GM23338 (cell line): ENCODE measurements at regions not wholly inside any gene's neighbourhood (a gene's known extent, or its start where the extent isn't known, plus 50 kb on each side); places are given as distances from the start of the nearest gene placed in this dataset.

ENCODE experiments used
- ATAC-seq: fragments of 200-7000 bp; cut with Tn5 transposase; 3 replicates; pipeline ENCODE4 v1.9.1; 2020
- DNase-seq: peaks from one replicate; pipeline ENCODE4 v3.0.0-alpha.2; 2015; ENCODE audit warnings: low spot score
- H2AFZ ChIP-seq: fragments of 200-600 bp; sonication (generic); 2 replicates; pipeline ENCODE4 v1.8.0; 2016; ENCODE audit warnings: antibody characterized with exemption, mild to moderate bottlenecking, moderate library complexity
- H3F3A ChIP-seq: fragments of 200-600 bp; sonication (generic); replicated peaks from 2 replicates; pipeline ENCODE4 v1.8.0; 2017; ENCODE audit warnings: antibody characterized with exemption, mixed run types, low read depth
- H3K27ac ChIP-seq: fragments of 200-600 bp; sonication (generic); 2 replicates; pipeline ENCODE4 v1.6.1; 2016; ENCODE audit warnings: low read depth
- H3K27me3 ChIP-seq: fragments of 200-600 bp; sonication (generic); 2 replicates; pipeline ENCODE4 v1.8.0; 2016; ENCODE audit warnings: mild to moderate bottlenecking, mixed run types, moderate library complexity; ENCODE audit not compliant: insufficient read depth
- H3K36me3 ChIP-seq: fragments of 200-600 bp; sonication (generic); 2 replicates; pipeline ENCODE4 v1.8.0; 2016; ENCODE audit warnings: mild to moderate bottlenecking; ENCODE audit not compliant: insufficient read depth
- H3K4me1 ChIP-seq: fragments of 200-600 bp; sonication (generic); 2 replicates; pipeline ENCODE4 v1.8.0; 2016; ENCODE audit warnings: mild to moderate bottlenecking, moderate library complexity; ENCODE audit not compliant: insufficient read depth
- H3K4me2 ChIP-seq: fragments of 200-600 bp; sonication (generic); 2 replicates; pipeline ENCODE4 v1.7.1; 2017; ENCODE audit warnings: mixed run types
- H3K4me3 ChIP-seq: fragments of 200-600 bp; sonication (generic); 2 replicates; pipeline ENCODE4 v1.6.1; 2016; ENCODE audit warnings: mixed run types
- H3K79me2 ChIP-seq: fragments of 200-600 bp; sonication (generic); replicated peaks from 2 replicates; pipeline ENCODE4 v1.8.0; 2017; ENCODE audit warnings: mild to moderate bottlenecking; ENCODE audit not compliant: insufficient read depth
- H3K9me2 ChIP-seq: fragments of 200-600 bp; sonication (generic); 2 replicates; pipeline ENCODE4 v1.8.0; 2017; ENCODE audit not compliant: insufficient read depth
- H4K20me1 ChIP-seq: fragments of 200-600 bp; sonication (generic); replicated peaks from 2 replicates; pipeline ENCODE4 v1.8.0; 2017; ENCODE audit warnings: mild to moderate bottlenecking; ENCODE audit not compliant: insufficient read depth
- H3K27ac Mint-ChIP-seq: 2 replicates; pipeline ENCODE4 v1.8.0; 2020; ENCODE audit warnings: inconsistent platforms, mild to moderate bottlenecking, moderate library complexity, mixed read lengths
- H3K27me3 Mint-ChIP-seq: 3 replicates; pipeline ENCODE4 v1.8.0; 2022; ENCODE audit warnings: low read depth, mild to moderate bottlenecking, moderate library complexity, mixed read lengths, inconsistent platforms; ENCODE audit not compliant: insufficient read depth, poor library complexity
- H3K36me3 Mint-ChIP-seq: 3 replicates; pipeline ENCODE4 v1.8.0; 2021; ENCODE audit warnings: low read depth, mild to moderate bottlenecking, inconsistent platforms, moderate library complexity, mixed read lengths
- H3K4me1 Mint-ChIP-seq: 3 replicates; pipeline ENCODE4 v1.8.0; 2020; ENCODE audit warnings: mild to moderate bottlenecking, inconsistent platforms, mixed read lengths
- H3K4me3 Mint-ChIP-seq: 3 replicates; pipeline ENCODE4 v1.8.0; 2021; ENCODE audit warnings: moderate library complexity, mild to moderate bottlenecking, inconsistent platforms, mixed read lengths
- H3K9me3 Mint-ChIP-seq: 3 replicates; pipeline ENCODE4 v1.8.0; 2020; ENCODE audit warnings: moderate library complexity, mild to moderate bottlenecking, inconsistent platforms, mixed read lengths
- CREB1 ChIP-seq: fragments of 250-450 bp; sonication (Bioruptor Pico); IDR thresholded peaks from 2 replicates; pipeline ENCODE4 v1.5.0; 2020; ENCODE audit warnings: low read depth, mild to moderate bottlenecking, moderate library complexity
- CTCF ChIP-seq, 2 experiments: fragments of 200-600 bp in 1 of 2; sonication (generic) in 1 of 2; conservative IDR thresholded peaks; 2 replicates each; pipeline versions ENCODE4 v1.5.1 to v1.6.1; 2016 to 2017; ENCODE audit warnings: antibody characterized with exemption in 2 of 2, low read depth in 2 of 2, mild to moderate bottlenecking in 2 of 2, moderate library complexity in 1 of 2
- EZH2phosphoT487 ChIP-seq: fragments of 200-600 bp; sonication (generic); IDR thresholded peaks from one replicate; pipeline ENCODE4 v1.8.1; 2018; ENCODE audit warnings: antibody characterized with exemption; ENCODE audit not compliant: unreplicated experiment
- NANOG ChIP-seq: IDR thresholded peaks from 2 replicates; pipeline ENCODE4 v1.6.1; 2016; ENCODE audit warnings: antibody characterized with exemption, borderline replicate concordance
- REST ChIP-seq: IDR thresholded peaks from one replicate; pipeline ENCODE4 v1.6.1; 2018; ENCODE audit warnings: antibody characterized with exemption; ENCODE audit not compliant: unreplicated experiment
- STAT1 ChIP-seq: IDR thresholded peaks from one replicate; pipeline ENCODE4 v1.6.1; 2016; ENCODE audit warnings: antibody characterized with exemption; ENCODE audit not compliant: unreplicated experiment
- ZNF114 ChIP-seq: fragments of 250-450 bp; sonication (Bioruptor Pico); IDR thresholded peaks from 2 replicates; pipeline ENCODE4 v1.5.0; 2020; ENCODE audit warnings: mild to moderate bottlenecking, moderate library complexity
- ZNF462 ChIP-seq: fragments of 250-450 bp; sonication (Bioruptor Pico); IDR thresholded peaks from 2 replicates; pipeline ENCODE4 v1.5.0; 2020; ENCODE audit warnings: mild to moderate bottlenecking, moderate library complexity

GRCh38 chr2:139217641-139218040 is 437.5 kb upstream of the NXPH2 start (continued):
- no peak for TF ChIP-seq CTCF (conservative IDR thresholded peaks at IDR 0.05; ENCODE audit: low read depth in 2 of 2)
- no peak for TF ChIP-seq ZNF462 (CRISPR knock-in tag)
- TF ChIP-seq STAT1, result no peak
- TF ChIP-seq CREB1 (CRISPR knock-in tag), result no peak
- no peak for TF ChIP-seq EZH2phosphoT487
- TF ChIP-seq ZNF114, result no peak

GRCh38 chr2:139216435-139216834 is 436.2 kb upstream of the NXPH2 start:
- Histone ChIP-seq H3K4me2 (no peak overlapping the region), H3K27ac (no peak overlapping the region), H2AFZ (no peak overlapping the region), H3K79me2 (no peaks in the 10 kb centered on the region), H3F3A (no peaks in the 10 kb centered on the region), H3K4me1 (no peaks in the 10 kb centered on the region), H4K20me1 (no peaks in the 10 kb centered on the region), H3K36me3 (no peaks in the 10 kb centered on the region), H3K4me3 (no peak overlapping the region), H3K9me2 (peaks cover 11% of the 10 kb centered on the region; the same call in 1 of the 2 replicates), H3K27me3 (no peaks in the 10 kb centered on the region)
- no peaks in the 10 kb centered on the region for H3K36me3 Mint-ChIP-seq
- ATAC-seq, result no peak
- H3K4me1 Mint-ChIP-seq, result no peaks in the 10 kb centered on the region; the same call in 2 of the 3 replicates
- H3K27ac Mint-ChIP-seq, result no peak overlapping the region
- peaks cover 4% of the 10 kb centered on the region for H3K27me3 Mint-ChIP-seq
- DNase-seq, result no peak
- no peaks in the 10 kb centered on the region for H3K9me3 Mint-ChIP-seq
- no peak overlapping the region for H3K4me3 Mint-ChIP-seq
- TF ChIP-seq EZH2phosphoT487 (no peak), REST (no peak), NANOG (no peak)
